Activated CD4-positive, alpha-beta T cell treated with anti-CD3 and anti-CD28 coated beads for 48 hours (primary cell): ENCODE measurements at regions not wholly inside any gene's neighbourhood (a gene's known extent, or its start where the extent isn't known, plus 50 kb on each side); places are given as distances from the start of the nearest gene placed in this dataset.

Experiments used
- DNase-seq: peaks from one replicate; pipeline ENCODE4 v3.0.0-alpha.2; 2020

- no peak for DNase-seq
Measured at GRCh38 chr18:40583671-40584070, 1371.4 kb upstream of the PIK3C3 start.

GRCh38 chr18:40582105-40582504 is 1372.9 kb upstream of the PIK3C3 start:
- no peak for DNase-seq

GRCh38 chr18:40577981-40578365 is 1377.1 kb upstream of the PIK3C3 start:
- no peak for DNase-seq

GRCh38 chr18:40577239-40577980 is 1377.6 kb upstream of the PIK3C3 start:
- DNase-seq: no peak

GRCh38 chr18:40576507-40577115 is 1378.4 kb upstream of the PIK3C3 start:
- no peak for DNase-seq

- no peak for DNase-seq
Measured at GRCh38 chr18:40570615-40571014, 1384.4 kb upstream of the PIK3C3 start.

- DNase-seq: no peak
Measured at GRCh38 chr18:40569605-40570004, 1385.4 kb upstream of the PIK3C3 start.

GRCh38 chr18:40566510-40566844 is 1388.6 kb upstream of the PIK3C3 start:
- DNase-seq: no peak

- DNase-seq: no peak
Measured at GRCh38 chr18:40565805-40566509, 1389.1 kb upstream of the PIK3C3 start.

GRCh38 chr18:40559556-40559955 is 1395.5 kb upstream of the PIK3C3 start:
- DNase-seq: no peak

GRCh38 chr18:40558706-40559392 is 1396.2 kb upstream of the PIK3C3 start:
- no peak for DNase-seq

GRCh38 chr18:40555914-40556313 is 1399.1 kb upstream of the PIK3C3 start:
- DNase-seq: no peak

- DNase-seq: no peak
Measured at GRCh38 chr18:40553029-40553428, 1402.0 kb upstream of the PIK3C3 start.

GRCh38 chr18:40546875-40547274 is 1408.2 kb upstream of the PIK3C3 start:
- no peak for DNase-seq

- no peak for DNase-seq
Measured at GRCh38 chr18:40534723-40535122, 1420.3 kb upstream of the PIK3C3 start.

GRCh38 chr18:40532046-40532445 is 1423.0 kb upstream of the PIK3C3 start:
- no peak for DNase-seq

GRCh38 chr18:40531051-40531450 is 1424.0 kb upstream of the PIK3C3 start:
- no peak for DNase-seq

- no peak for DNase-seq
Measured at GRCh38 chr18:40529478-40529877, 1425.6 kb upstream of the PIK3C3 start.

GRCh38 chr18:40524881-40525280 is 1430.2 kb upstream of the PIK3C3 start:
- DNase-seq: no peak

- no peak for DNase-seq
Measured at GRCh38 chr18:40523287-40523686, 1431.7 kb upstream of the PIK3C3 start.

GRCh38 chr18:40501026-40501425 is 1454.0 kb upstream of the PIK3C3 start:
- DNase-seq: no peak

GRCh38 chr18:40494603-40495002 is 1460.4 kb upstream of the PIK3C3 start:
- DNase-seq: no peak

- no peak for DNase-seq
Measured at GRCh38 chr18:40493316-40493715, 1461.7 kb upstream of the PIK3C3 start.

- DNase-seq: no peak
Measured at GRCh38 chr18:40489301-40489700, 1465.7 kb upstream of the PIK3C3 start.
